ENCODE measurements at regions not wholly inside any gene's neighbourhood (a gene's known extent, or its start where the extent isn't known, plus 50 kb on each side); places are given as distances from the start of the nearest gene placed in this dataset.

DNA sequence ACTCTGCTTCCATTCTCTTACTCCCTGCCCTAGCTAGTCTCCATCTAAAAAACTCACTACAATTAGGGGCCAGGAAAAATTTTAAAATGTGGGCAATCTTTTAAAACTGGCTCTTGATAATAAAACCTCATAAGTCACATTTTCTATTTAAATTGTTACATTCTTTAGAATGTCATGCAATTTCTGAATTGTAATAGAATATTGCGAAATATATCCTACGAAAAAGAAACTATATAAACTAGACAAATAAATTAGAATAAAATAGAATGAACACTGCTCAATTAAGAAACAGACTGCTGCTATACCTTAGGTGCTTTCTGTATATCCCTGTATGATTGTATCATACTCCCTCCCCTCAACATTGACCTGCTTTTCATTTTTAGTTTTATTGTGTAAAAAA lies 826.0 kb downstream of the IGSF11 start:
- no peak for TF ChIP-seq ZC3H10 (CRISPR knock-in tag; IDR thresholded peaks at IDR 0.05)
- no peak for TF ChIP-seq GLIS3 (CRISPR knock-in tag; IDR thresholded peaks at IDR 0.05)
- no peak for TF ChIP-seq RARB (CRISPR knock-in tag; IDR thresholded peaks at IDR 0.05)
- TF ChIP-seq, protein P1, sequence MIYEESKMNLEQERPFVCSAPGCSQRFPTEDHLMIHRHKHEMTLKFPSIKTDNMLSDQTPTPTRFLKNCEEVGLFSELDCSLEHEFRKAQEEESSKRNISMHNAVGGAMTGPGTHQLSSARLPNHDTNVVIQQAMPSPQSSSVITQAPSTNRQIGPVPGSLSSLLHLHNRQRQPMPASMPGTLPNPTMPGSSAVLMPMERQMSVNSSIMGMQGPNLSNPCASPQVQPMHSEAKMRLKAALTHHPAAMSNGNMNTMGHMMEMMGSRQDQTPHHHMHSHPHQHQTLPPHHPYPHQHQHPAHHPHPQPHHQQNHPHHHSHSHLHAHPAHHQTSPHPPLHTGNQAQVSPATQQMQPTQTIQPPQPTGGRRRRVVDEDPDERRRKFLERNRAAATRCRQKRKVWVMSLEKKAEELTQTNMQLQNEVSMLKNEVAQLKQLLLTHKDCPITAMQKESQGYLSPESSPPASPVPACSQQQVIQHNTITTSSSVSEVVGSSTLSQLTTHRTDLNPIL (CRISPR knock-in tag; IDR thresholded peaks at IDR 0.05; ENCODE audit: low read depth) = no peak

Measured in SK-N-SH treated with all-trans-retinoic acid at 6 μM for 48 hours (cell line).